GM21447 (cell line): ENCODE measurements at regions not wholly inside any gene's neighbourhood (a gene's known extent, or its start where the extent isn't known, plus 50 kb on each side); places are given as distances from the start of the nearest gene placed in this dataset.

Experiments used
- ATAC-seq: cut with Tn5 transposase; IDR thresholded peaks from one replicate; pipeline ENCODE4 v1.9.1; 2021; ENCODE audit not compliant: unreplicated experiment

GRCh38 chr6:63371104-63371715 is 51.4 kb upstream of the LGSN start:
- no peak for ATAC-seq

- no peak for ATAC-seq
Measured at GRCh38 chr6:63372951-63373533, 53.3 kb upstream of the LGSN start.

GRCh38 chr6:63389191-63389844 is 69.5 kb upstream of the LGSN start:
- no peak for ATAC-seq

- no peak for ATAC-seq
Measured at GRCh38 chr6:63391203-63391970, 71.6 kb upstream of the LGSN start.

- no peak for ATAC-seq
Measured at GRCh38 chr6:63392092-63392724, 72.4 kb upstream of the LGSN start.

GRCh38 chr6:63394656-63395308 is 75.0 kb upstream of the LGSN start:
- no peak for ATAC-seq

GRCh38 chr6:63395381-63395780 is 75.6 kb upstream of the LGSN start:
- no peak for ATAC-seq

GRCh38 chr6:63403725-63404124 is 83.9 kb upstream of the LGSN start:
- no peak for ATAC-seq

GRCh38 chr6:63410435-63411426 is 90.9 kb upstream of the LGSN start:
- ATAC-seq = no peak

- no peak for ATAC-seq
Measured at GRCh38 chr6:63415286-63415685, 95.5 kb upstream of the LGSN start.

GRCh38 chr6:63418741-63419140 is 99.0 kb upstream of the LGSN start:
- ATAC-seq = no peak

- ATAC-seq = no peak
Measured at GRCh38 chr6:63424636-63425035, 104.9 kb upstream of the LGSN start.

GRCh38 chr6:63425493-63425892 is 105.7 kb upstream of the LGSN start:
- no peak for ATAC-seq

- ATAC-seq = no peak
Measured at GRCh38 chr6:63426844-63427243, 107.1 kb upstream of the LGSN start.

GRCh38 chr6:63427951-63428350 is 108.2 kb upstream of the LGSN start:
- no peak for ATAC-seq

GRCh38 chr6:63430985-63431519 is 111.3 kb upstream of the LGSN start:
- ATAC-seq = no peak

- no peak for ATAC-seq
Measured at GRCh38 chr6:63434943-63435342, 115.2 kb upstream of the LGSN start.

- no peak for ATAC-seq
Measured at GRCh38 chr6:63436356-63436755, 116.6 kb upstream of the LGSN start.

GRCh38 chr6:63437058-63437457 is 117.3 kb upstream of the LGSN start:
- no peak for ATAC-seq
